NCI-H146 treated with DMSO at 0.1 percent for 48 hours (cell line): ENCODE measurements at regions not wholly inside any gene's neighbourhood (a gene's known extent, or its start where the extent isn't known, plus 50 kb on each side); places are given as distances from the start of the nearest gene placed in this dataset.
"Not testable (repeated sequence)": the region's sequence is repeated elsewhere in the genome, so short reads cannot be mapped to it uniquely, and the experiment has no call there.

Experiments used
- DNase-seq: peaks from one replicate; lab custom pipeline; 2025; ENCODE audit not compliant: unreplicated experiment; lab: John Stamatoyannopoulos, UW

- no peak for DNase-seq
Measured at GRCh38 chr10:63910806-63911205, 389.6 kb downstream of the REEP3 start.

- no peak for DNase-seq
Measured at GRCh38 chr10:63915240-63915639, 394.0 kb downstream of the REEP3 start.

GRCh38 chr10:63917363-63917762 lies 396.2 kb downstream of the REEP3 start:
- DNase-seq, result no peak

GRCh38 chr10:63919575-63920279 lies 398.5 kb downstream of the REEP3 start:
- no peak for DNase-seq

- DNase-seq, result no peak
Measured at GRCh38 chr10:63920926-63921325, 399.7 kb downstream of the REEP3 start.

- no peak for DNase-seq
Measured at GRCh38 chr10:63921908-63922467, 400.8 kb downstream of the REEP3 start.

GRCh38 chr10:63922468-63923284 lies 401.5 kb downstream of the REEP3 start:
- no peak for DNase-seq

GRCh38 chr10:63929831-63930467 lies 408.7 kb downstream of the REEP3 start:
- no peak for DNase-seq

GRCh38 chr10:63930584-63930983 lies 409.4 kb downstream of the REEP3 start:
- DNase-seq, result no peak

- DNase-seq, result no peak
Measured at GRCh38 chr10:63935705-63936104, 414.5 kb downstream of the REEP3 start.

- DNase-seq, result no peak
Measured at GRCh38 chr10:63940277-63940922, 419.2 kb downstream of the REEP3 start.

GRCh38 chr10:63964406-63964805 lies 443.2 kb downstream of the REEP3 start:
- DNase-seq, result no peak

GRCh38 chr10:63965846-63966245 lies 444.6 kb downstream of the REEP3 start:
- no peak for DNase-seq

- DNase-seq, result no peak
Measured at GRCh38 chr10:63972949-63973827, 452.0 kb downstream of the REEP3 start.

- no peak for DNase-seq
Measured at GRCh38 chr10:63976538-63976937, 455.3 kb downstream of the REEP3 start.

GRCh38 chr10:63977329-63977923 lies 456.2 kb downstream of the REEP3 start:
- DNase-seq, result no peak

GRCh38 chr10:63980870-63981269 lies 459.7 kb downstream of the REEP3 start:
- not testable (repeated sequence) for DNase-seq

GRCh38 chr10:63984061-63984460 lies 462.9 kb downstream of the REEP3 start:
- not testable (repeated sequence) for DNase-seq

- DNase-seq, result no peak
Measured at GRCh38 chr10:63986536-63986935, 465.3 kb downstream of the REEP3 start.

GRCh38 chr10:63987212-63987611 lies 466.0 kb downstream of the REEP3 start:
- DNase-seq, result no peak
